ENCODE measurements at regions not wholly inside any gene's neighbourhood (a gene's known extent, or its start where the extent isn't known, plus 50 kb on each side); places are given as distances from the start of the nearest gene placed in this dataset.

- TF ChIP-seq CTCF (IDR thresholded peaks at IDR 0.05 in 2 of 3, conservative IDR thresholded peaks at IDR 0.05 in 1 of 3; ENCODE audit: borderline replicate concordance in 1 of 3, insufficient read depth in 1 of 3, low read depth in 2 of 3, low read length in 2 of 3) (no peak), RAD21 (IDR thresholded peaks at IDR 0.05; ENCODE audit: low read depth) (no peak; the same call in 1 of the 2 replicates), EZH2phosphoT487 (IDR thresholded peaks at IDR 0.05; ENCODE audit: borderline replicate concordance) (no peak), JUND (IDR thresholded peaks at IDR 0.05) (peak; percentile 91), ZBTB33 (IDR thresholded peaks at IDR 0.05; ENCODE audit: extremely low read depth, insufficient replicate concordance, low read length) (no peak), TCF7L2 (IDR thresholded peaks at IDR 0.05; ENCODE audit: borderline replicate concordance, extremely low read depth, insufficient read depth, insufficient read length) (peak; percentile 48), ATF3 (IDR thresholded peaks at IDR 0.05) (peak; percentile 67; the same call in 1 of the 2 replicates), EGR1 (IDR thresholded peaks at IDR 0.05; ENCODE audit: low read depth) (no peak)
Observed at GRCh38 chr13:44819245-44819644, 170.0 kb downstream of the NUFIP1 start (continued).

- ATAC-seq (peak; percentile 55), DNase-seq (ENCODE audit: low read depth, low spot score) (peak; percentile 41)
- H3K36me3 ChIP-seq (ENCODE audit: control insufficient read depth in 1 of 2, insufficient read depth in 2 of 2, low read length in 2 of 2), result no peaks in the 10 kb centered on the region
- POLR2A ChIA-PET, result interaction anchor here (1.8 to 5.4 kb wide), 3 partner anchors 105 to 382 kb away, joined by 4 to 43 read pairs (median 12); no protein-coding TSS in a partner anchor
- no peaks in the 10 kb centered on the region for H3K27me3 ChIP-seq (ENCODE audit: insufficient read depth, low read length)
- RAD21 ChIA-PET (ENCODE audit: low non-redundant PET in 1 of 2, low total read pairs in 2 of 2, uncharacterized antibody in 2 of 2, unreplicated experiment in 2 of 2), result interaction anchor here (1.0 to 2.9 kb wide), 2 partner anchors 334 to 335 kb away, joined by 6 to 9 read pairs; no protein-coding TSS in a partner anchor
- no peaks in the 10 kb centered on the region for H3K79me2 ChIP-seq (ENCODE audit: insufficient read depth, low read length)
- no peak overlapping the region for H3K27ac ChIP-seq (ENCODE audit: low read depth, low read length)
- no peaks in the 10 kb centered on the region for H3K9me3 ChIP-seq (ENCODE audit: control insufficient read depth in 1 of 2, insufficient read depth in 1 of 2, low read depth in 1 of 2, low read length in 2 of 2)
- H3K4me2 ChIP-seq (ENCODE audit: low read length), result peak overlapping the region; percentile 55
- H3K4me1 ChIP-seq (ENCODE audit: control insufficient read depth in 1 of 2, insufficient read depth in 2 of 2, low read length in 2 of 2), result peaks cover 37 to 52% of the 10 kb centered on the region in 2 experiments
- H3K9me2 ChIP-seq (ENCODE audit: insufficient read depth), result no peaks in the 10 kb centered on the region
- CTCF ChIA-PET, result interaction anchor here (0.8 to 4.2 kb wide), 12 partner anchors 12 to 346 kb away, joined by 3 to 39 read pairs (median 3); no protein-coding TSS in a partner anchor
- H3K4me3 ChIP-seq (replicated peaks in 1 of 2; ENCODE audit: low read depth in 1 of 2, low read length in 2 of 2), result no peak overlapping the region
- H2AFZ ChIP-seq (ENCODE audit: low read depth, low read length, poor library complexity, severe bottlenecking), result peak overlapping the region; percentile 82
- no peak for TF ChIP-seq REST (IDR thresholded peaks at IDR 0.05; ENCODE audit: low read depth)
- TF ChIP-seq RAD21 (IDR thresholded peaks at IDR 0.05; ENCODE audit: low read depth), result peak; percentile 63
- peak; percentile 21 to 60 (median 48); a peak in 4 of 6 replicates for TF ChIP-seq CTCF (IDR thresholded peaks at IDR 0.05 in 2 of 3, conservative IDR thresholded peaks at IDR 0.05 in 1 of 3; ENCODE audit: borderline replicate concordance in 1 of 3, insufficient read depth in 1 of 3, low read depth in 2 of 3, low read length in 2 of 3)
- peak; percentile 65 for TF ChIP-seq YY1 (IDR thresholded peaks at IDR 0.05; ENCODE audit: extremely low read depth, insufficient replicate concordance, low read depth, low read length)
- intact Hi-C loops (cut with micrococcal nuclease), result loop anchor here (1.0 to 5.0 kb wide), 2 partner anchors 241 to 335 kb away; partner anchors contain the start of gene TSC22D1
- peak overlapping the region; percentile 30; the same call in 1 of the 2 replicates for H3K9ac ChIP-seq (ENCODE audit: low read length)
- no peaks in the 10 kb centered on the region for H4K20me1 ChIP-seq (ENCODE audit: insufficient read depth)
- BruUV-seq (replicated peaks), result no TSS peak
Observed at GRCh38 chr13:44818428-44818827, 170.8 kb downstream of the NUFIP1 start.

Data from HCT116 (cell line).